Lower leg skin (tissue), 4 donors: ENCODE measurements at regions not wholly inside any gene's neighbourhood (a gene's known extent, or its start where the extent isn't known, plus 50 kb on each side); places are given as distances from the start of the nearest gene placed in this dataset.

ENCODE experiments used
- DNase-seq, 2 donors: peaks; one replicate each; pipeline ENCODE4 v3.0.0-alpha.2; 2019; ENCODE audit warnings: low spot score in 2 of 2
- H3K4me3 ChIP-seq: fragments of 200-600 bp; sonication (generic); 2 replicates; pipeline ENCODE4 v1.5.1; 2017; ENCODE audit warnings: mild to moderate bottlenecking, low read depth; ENCODE audit not compliant: poor library complexity, severe bottlenecking
- CTCF ChIP-seq, 3 donors: fragments of 450-650 bp; IDR thresholded peaks; one replicate each; pipeline ENCODE4 v1.5.1; 2016; ENCODE audit warnings: antibody characterized with exemption in 3 of 3, mild to moderate bottlenecking in 3 of 3, moderate library complexity in 2 of 3
- POLR2A ChIP-seq, 2 donors: fragments of 450-650 bp; IDR thresholded peaks; one replicate each; pipeline ENCODE4 v1.6.1; 2016 to 2017; ENCODE audit warnings: antibody characterized with exemption in 2 of 2, mild to moderate bottlenecking in 1 of 2, moderate library complexity in 1 of 2
- WGBS, 2 donors: methylation state at CpG; one replicate each; pipeline ENCODE4 v1.1.5; 2018; 5-methylcytosine and 5-hydroxymethylcytosine counted together
- intact Hi-C: fragments of 100-400 bp; cut with DNase I; formaldehyde crosslinking; loops from one replicate; pipeline ENCODE4 v1.15.0; 2023; ENCODE audit warnings: low total_unique reads

- intact Hi-C loops: no loop called here
- no peak overlapping the region for H3K4me3 ChIP-seq
- DNase-seq: no peak
- 70 to 71% methylated on average over 4 of the region's 4 CpGs for WGBS, 2 donors
- TF ChIP-seq CTCF (IDR thresholded peaks at IDR 0.05) (no peak), POLR2A (IDR thresholded peaks at IDR 0.05) (no peak)
Observed at GRCh38 chr10:107238275-107238674, 73.8 kb upstream of the SORCS1 start.

GRCh38 chr10:107232013-107232412 lies 67.5 kb upstream of the SORCS1 start:
- WGBS, 2 donors: 51 to 62% methylated on average over 2 of the region's 2 CpGs
- no peak overlapping the region for H3K4me3 ChIP-seq
- DNase-seq: no peak
- TF ChIP-seq CTCF (IDR thresholded peaks at IDR 0.05): no peak
- TF ChIP-seq POLR2A (IDR thresholded peaks at IDR 0.05): no peak
- intact Hi-C loops: no loop called here

GRCh38 chr10:107230887-107231286 lies 66.4 kb upstream of the SORCS1 start:
- intact Hi-C loops: no loop called here
- TF ChIP-seq POLR2A (IDR thresholded peaks at IDR 0.05) (no peak), CTCF (IDR thresholded peaks at IDR 0.05) (no peak)
- no peak for DNase-seq
- 68 to 81% methylated on average over 4 of the region's 4 CpGs for WGBS, 2 donors
- no peak overlapping the region for H3K4me3 ChIP-seq

- no peak overlapping the region for H3K4me3 ChIP-seq
- intact Hi-C loops: no loop called here
- 76 to 78% methylated on average over 1 of the region's 1 CpG for WGBS, 2 donors
- TF ChIP-seq POLR2A (IDR thresholded peaks at IDR 0.05) (no peak), CTCF (IDR thresholded peaks at IDR 0.05) (no peak)
- no peak for DNase-seq
Observed at GRCh38 chr10:107215681-107216080, 51.2 kb upstream of the SORCS1 start.
